WTC11 (cell line): ENCODE measurements at regions not wholly inside any gene's neighbourhood (a gene's known extent, or its start where the extent isn't known, plus 50 kb on each side); places are given as distances from the start of the nearest gene placed in this dataset.

Experiments used
- ATAC-seq: fragments of 200-7000 bp; cut with Tn5 transposase; 2 replicates; pipeline ENCODE4 v1.10.0; 2021; ENCODE audit warnings: mild to moderate bottlenecking, moderate library complexity
- CTCF ChIA-PET: fragments of 300-600 bp; sonication (Branson Sonifier 250); formaldehyde crosslinking; loops from one replicate; lab custom pipeline; 2021; ENCODE audit warnings: antibody characterized with exemption; lab: Charles Lee
- POLR2A ChIA-PET: fragments of 350-600 bp; sonication (Branson Sonifier 250); formaldehyde crosslinking; loops from one replicate; lab custom pipeline; 2021; ENCODE audit warnings: antibody characterized with exemption; lab: Charles Lee
- DNase-seq: peaks from one replicate; pipeline ENCODE4 v3.0.0; 2021; ENCODE audit warnings: low spot score
- H3K27ac Mint-ChIP-seq: 2 replicates; pipeline ENCODE4 v1.8.0; 2021; ENCODE audit warnings: mixed read lengths
- H3K27me3 Mint-ChIP-seq: 2 replicates; pipeline ENCODE4 v1.8.0; 2021; ENCODE audit warnings: low read depth, mild to moderate bottlenecking, moderate library complexity, mixed read lengths
- H3K36me3 Mint-ChIP-seq: 2 replicates; pipeline ENCODE4 v1.8.0; 2021; ENCODE audit warnings: mixed read lengths
- H3K4me1 Mint-ChIP-seq: 2 replicates; pipeline ENCODE4 v1.8.0; 2022; ENCODE audit warnings: mixed read lengths
- H3K4me3 Mint-ChIP-seq: 2 replicates; pipeline ENCODE4 v1.8.0; 2021; ENCODE audit warnings: mild to moderate bottlenecking, moderate library complexity, mixed read lengths
- H3K9me3 Mint-ChIP-seq: 2 replicates; pipeline ENCODE4 v1.8.0; 2021; ENCODE audit warnings: mixed read lengths
- ATF2 ChIP-seq: sonication (generic); formaldehyde crosslinking; IDR thresholded peaks from 2 replicates; pipeline ENCODE4 v1.8.1; 2022; ENCODE audit warnings: low read depth, missing genetic modification reagents, borderline replicate concordance
- CREB1 ChIP-seq: sonication (generic); formaldehyde crosslinking; IDR thresholded peaks from 2 replicates; pipeline ENCODE4 v1.8.0; 2023; ENCODE audit warnings: mild to moderate bottlenecking, missing genetic modification reagents
- FOXJ3 ChIP-seq: sonication (generic); formaldehyde crosslinking; IDR thresholded peaks from 2 replicates; pipeline ENCODE4 v1.9.0; 2021; ENCODE audit warnings: missing genetic modification reagents, mild to moderate bottlenecking, borderline replicate concordance
- IRF2 ChIP-seq: sonication (generic); formaldehyde crosslinking; IDR thresholded peaks from 2 replicates; pipeline ENCODE4 v1.8.0; 2022; ENCODE audit warnings: low read depth, missing genetic modification reagents, borderline replicate concordance
- JAZF1 ChIP-seq: fragments of 250-450 bp; sonication (Bioruptor Pico); IDR thresholded peaks from 2 replicates; pipeline ENCODE4 v1.9.0; 2021; ENCODE audit warnings: moderate library complexity, mild to moderate bottlenecking, inconsistent platforms
- MYBL2 ChIP-seq: sonication (generic); formaldehyde crosslinking; IDR thresholded peaks from 2 replicates; pipeline ENCODE4 v1.8.1; 2023; ENCODE audit warnings: mild to moderate bottlenecking, moderate library complexity, missing genetic modification reagents
- NFATC4 ChIP-seq: fragments of 250-450 bp; sonication (Bioruptor Pico); IDR thresholded peaks from 2 replicates; pipeline ENCODE4 v1.9.0; 2021; ENCODE audit warnings: mild to moderate bottlenecking
- NR1H2 ChIP-seq: sonication (generic); formaldehyde crosslinking; IDR thresholded peaks from 2 replicates; pipeline ENCODE4 v1.9.0; 2021; ENCODE audit warnings: mild to moderate bottlenecking, moderate library complexity, missing genetic modification reagents
- SMAD4 ChIP-seq: sonication (generic); formaldehyde crosslinking; IDR thresholded peaks from 2 replicates; pipeline ENCODE4 v1.8.0; 2022; ENCODE audit warnings: mild to moderate bottlenecking, missing genetic modification reagents
- SP1 ChIP-seq: sonication (generic); formaldehyde crosslinking; conservative IDR thresholded peaks from 2 replicates; pipeline ENCODE4 v1.8.1; 2022; ENCODE audit warnings: missing genetic modification reagents
- ZNF281 ChIP-seq: sonication (generic); formaldehyde crosslinking; IDR thresholded peaks from 2 replicates; pipeline ENCODE4 v1.8.0; 2023; ENCODE audit warnings: mild to moderate bottlenecking, missing genetic modification reagents
- ZNF416 ChIP-seq: fragments of 250-450 bp; sonication (Bioruptor Pico); IDR thresholded peaks from 2 replicates; pipeline ENCODE4 v1.9.0; 2021; ENCODE audit warnings: mild to moderate bottlenecking, inconsistent platforms
- ZNF423 ChIP-seq: fragments of 250-450 bp; sonication (Bioruptor Pico); IDR thresholded peaks from 2 replicates; pipeline ENCODE4 v2.1.2; 2022; ENCODE audit warnings: mild to moderate bottlenecking, moderate library complexity
- ZNF512 ChIP-seq: sonication (generic); formaldehyde crosslinking; IDR thresholded peaks from 2 replicates; pipeline ENCODE4 v1.8.1; 2022; ENCODE audit warnings: missing genetic modification reagents, borderline replicate concordance
- ZNF532 ChIP-seq: fragments of 250-450 bp; sonication (Bioruptor Pico); IDR thresholded peaks from 2 replicates; pipeline ENCODE4 v1.9.0; 2021; ENCODE audit warnings: mild to moderate bottlenecking, borderline replicate concordance
- ZNF671 ChIP-seq: fragments of 250-450 bp; sonication (Bioruptor Pico); IDR thresholded peaks from 2 replicates; pipeline ENCODE4 v1.8.0; 2021; ENCODE audit warnings: mild to moderate bottlenecking

- H3K9me3 Mint-ChIP-seq: peaks cover 4% of the 10 kb centered on the region; the same call in 1 of the 2 replicates
- no peak overlapping the region for H3K4me3 Mint-ChIP-seq
- no peak for DNase-seq
- ChIA-PET POLR2A (no interaction called here), CTCF (no interaction called here)
- H3K27me3 Mint-ChIP-seq: no peaks in the 10 kb centered on the region; the same call in 1 of the 2 replicates
- no peak overlapping the region for H3K27ac Mint-ChIP-seq
- H3K36me3 Mint-ChIP-seq: no peaks in the 10 kb centered on the region
- no peak for ATAC-seq
- no peak for TF ChIP-seq JAZF1 (CRISPR knock-in tag)
- H3K4me1 Mint-ChIP-seq: peaks cover 6% of the 10 kb centered on the region
These were observed 123.6 kb upstream of the TNFAIP3 start for GRCh38 chr6:137743493-137743892.

GRCh38 chr6:137744877-137745276 lies 122.2 kb upstream of the TNFAIP3 start:
- H3K27me3 Mint-ChIP-seq: no peaks in the 10 kb centered on the region; the same call in 1 of the 2 replicates
- H3K4me3 Mint-ChIP-seq: no peak overlapping the region
- no peak overlapping the region for H3K27ac Mint-ChIP-seq
- POLR2A ChIA-PET: no interaction called here
- DNase-seq (no peak), ATAC-seq (no peak)
- no peak for TF ChIP-seq ATF2 (CRISPR knock-in tag)
- TF ChIP-seq ZNF512 (CRISPR knock-in tag): no peak
- no peak for TF ChIP-seq MYBL2 (CRISPR knock-in tag)
- TF ChIP-seq CREB1 (CRISPR knock-in tag): no peak
- no peak for TF ChIP-seq NFATC4 (CRISPR knock-in tag)
- no peak for TF ChIP-seq ZNF281
- no peak for TF ChIP-seq IRF2 (CRISPR knock-in tag)
- no peak for TF ChIP-seq NR1H2 (CRISPR knock-in tag)
- TF ChIP-seq ZNF416 (CRISPR knock-in tag): no peak
- TF ChIP-seq ZNF532 (CRISPR knock-in tag): no peak
- TF ChIP-seq ZNF671 (CRISPR knock-in tag): no peak
- TF ChIP-seq FOXJ3 (CRISPR knock-in tag): no peak
- TF ChIP-seq ZNF423 (CRISPR knock-in tag): no peak
- TF ChIP-seq SP1: no peak
- TF ChIP-seq SMAD4 (CRISPR knock-in tag): no peak
- H3K36me3 Mint-ChIP-seq: no peaks in the 10 kb centered on the region
- CTCF ChIA-PET: no interaction called here
- H3K4me1 Mint-ChIP-seq: peaks cover 6% of the 10 kb centered on the region
- peaks cover 4% of the 10 kb centered on the region; the same call in 1 of the 2 replicates for H3K9me3 Mint-ChIP-seq
